HEK293 (cell line): ENCODE measurements at regions not wholly inside any gene's neighbourhood (a gene's known extent, or its start where the extent isn't known, plus 50 kb on each side); places are given as distances from the start of the nearest gene placed in this dataset.
A peak's percentile ranks its signal among the peaks of the same experiment; 100 is the strongest.

Source experiments
- CTCF ChIA-PET: fragments of 350-600 bp; formaldehyde crosslinking; extraction: SDS; loops from one replicate; lab custom pipeline; 2021; ENCODE audit warnings: antibody characterized with exemption; lab: Yijun Ruan, JAX
- POLR2A ChIA-PET: fragments of 300-600 bp; formaldehyde crosslinking; extraction: SDS; loops from one replicate; lab custom pipeline; 2020; ENCODE audit warnings: antibody characterized with exemption, inconsistent platforms; lab: Yijun Ruan, JAX
- H3K27ac ChIP-seq: fragments of 200-500 bp; sonication (Bioruptor generic); 2 replicates; pipeline ENCODE4 v1.5.1; 2014; ENCODE audit warnings: low read depth, low read length, control low read depth, inconsistent platforms; ENCODE audit errors: extremely low read depth
- H3K36me3 ChIP-seq, 2 experiments: fragments of 200-500 bp in 1 of 2; sonication (Bioruptor generic) in 1 of 2; 1 replicate in 1 of 2; 2 replicates in 1 of 2; pipeline ENCODE4 v1.5.1; 2014 to 2017; ENCODE audit warnings: inconsistent platforms in 2 of 2, low read length in 2 of 2; ENCODE audit not compliant: control insufficient read depth in 2 of 2, insufficient read depth in 1 of 2
- H3K4me1 ChIP-seq: fragments of 200-500 bp; sonication (Bioruptor generic); 2 replicates; pipeline ENCODE4 v1.5.1; 2014; ENCODE audit warnings: mild to moderate bottlenecking, low read length, inconsistent platforms; ENCODE audit not compliant: control insufficient read depth, insufficient read depth
- H3K4me3 ChIP-seq: 2 replicates; pipeline ENCODE4 v1.5.1; 2011; ENCODE audit warnings: low read depth, mild to moderate bottlenecking, control low read depth, low read length, moderate library complexity
- H3K9me3 ChIP-seq: fragments of 200-500 bp; sonication (Bioruptor generic); 2 replicates; pipeline ENCODE4 v1.5.1; 2014; ENCODE audit warnings: low read depth, low read length, inconsistent platforms; ENCODE audit not compliant: control insufficient read depth, insufficient read depth
- BCL11A ChIP-seq: fragments of 450-650 bp; formaldehyde crosslinking; IDR thresholded peaks from 2 replicates; pipeline ENCODE4 v1.5.1; 2016; ENCODE audit warnings: low read depth, missing biosample characterization, missing genetic modification characterization
- ZFHX2 ChIP-seq: fragments of 450-650 bp; formaldehyde crosslinking; conservative IDR thresholded peaks from 2 replicates; pipeline ENCODE4 v1.5.1; 2016; ENCODE audit warnings: missing biosample characterization, missing genetic modification characterization
- ZNF138 ChIP-seq: fragments of 450-650 bp; formaldehyde crosslinking; IDR thresholded peaks from 2 replicates; pipeline ENCODE4 v1.5.1; 2016; ENCODE audit warnings: missing biosample characterization, missing genetic modification characterization, borderline replicate concordance
- ZNF274 ChIP-seq, 2 experiments: fragments of 200-500 bp in 1 of 2; fragments of 450-650 bp in 1 of 2; sonication (Bioruptor generic) in 1 of 2; formaldehyde crosslinking in 1 of 2; IDR thresholded peaks; 2 replicates each; pipeline versions ENCODE4 v1.5.1 to v1.6.1; 2014 to 2016; ENCODE audit warnings: borderline replicate concordance in 1 of 2, inconsistent platforms in 1 of 2, low read length in 1 of 2, missing biosample characterization in 1 of 2, missing genetic modification characterization in 1 of 2
- ZNF341 ChIP-seq: fragments of 450-650 bp; formaldehyde crosslinking; IDR thresholded peaks from 2 replicates; pipeline ENCODE4; 2016; ENCODE audit warnings: low read depth, missing biosample characterization, missing genetic modification characterization
- ZNF366 ChIP-seq: fragments of 450-650 bp; formaldehyde crosslinking; conservative IDR thresholded peaks from 2 replicates; pipeline ENCODE4 v1.5.1; 2016; ENCODE audit warnings: missing biosample characterization, missing genetic modification characterization
- ZNF521 ChIP-seq: fragments of 450-650 bp; formaldehyde crosslinking; IDR thresholded peaks from 2 replicates; pipeline ENCODE4 v1.5.1; 2017; ENCODE audit warnings: missing biosample characterization, mild to moderate bottlenecking, missing genetic modification characterization
- ZNF561 ChIP-seq: fragments of 450-650 bp; IDR thresholded peaks from 2 replicates; pipeline ENCODE4 v1.5.1; 2018; ENCODE audit warnings: missing biosample characterization, missing genetic modification characterization, borderline replicate concordance
- ZNF621 ChIP-seq: fragments of 450-650 bp; formaldehyde crosslinking; IDR thresholded peaks from 2 replicates; pipeline ENCODE4 v1.5.1; 2017; ENCODE audit warnings: missing biosample characterization, missing genetic modification characterization
- ZNF623 ChIP-seq: fragments of 450-650 bp; formaldehyde crosslinking; IDR thresholded peaks from 2 replicates; pipeline ENCODE4 v1.5.1; 2016; ENCODE audit warnings: missing biosample characterization, missing genetic modification characterization
- ZNF701 ChIP-seq: fragments of 450-650 bp; formaldehyde crosslinking; IDR thresholded peaks from 2 replicates; pipeline ENCODE4 v1.5.1; 2016; ENCODE audit warnings: missing biosample characterization, missing genetic modification characterization
- ZNF785 ChIP-seq: fragments of 450-650 bp; formaldehyde crosslinking; IDR thresholded peaks from 2 replicates; pipeline ENCODE4 v1.5.1; 2016; ENCODE audit warnings: missing biosample characterization, missing genetic modification characterization
- ZSCAN23 ChIP-seq: fragments of 450-650 bp; formaldehyde crosslinking; IDR thresholded peaks from 2 replicates; pipeline ENCODE4 v1.5.1; 2016; ENCODE audit warnings: missing biosample characterization, missing genetic modification characterization
- TF ChIP-seq, protein P1 (sequence below): fragments of 450-650 bp; formaldehyde crosslinking; IDR thresholded peaks from 2 replicates; pipeline ENCODE4 v1.5.1; 2016; ENCODE audit warnings: missing biosample characterization, missing genetic modification characterization, low read depth
- TF ChIP-seq, protein P2 (sequence below): fragments of 450-650 bp; formaldehyde crosslinking; IDR thresholded peaks from 2 replicates; pipeline ENCODE4 v1.5.1; 2016; ENCODE audit warnings: missing biosample characterization, missing genetic modification characterization, borderline replicate concordance
- TF ChIP-seq, protein P3 (sequence below): fragments of 450-650 bp; formaldehyde crosslinking; IDR thresholded peaks from 2 replicates; pipeline ENCODE4 v1.5.1; 2016; ENCODE audit warnings: missing biosample characterization, missing genetic modification characterization
- TF ChIP-seq, protein P4 (sequence below): fragments of 450-650 bp; formaldehyde crosslinking; conservative IDR thresholded peaks from 2 replicates; pipeline ENCODE4 v1.5.1; 2016; ENCODE audit warnings: low read depth, missing biosample characterization, missing genetic modification characterization

DNA sequence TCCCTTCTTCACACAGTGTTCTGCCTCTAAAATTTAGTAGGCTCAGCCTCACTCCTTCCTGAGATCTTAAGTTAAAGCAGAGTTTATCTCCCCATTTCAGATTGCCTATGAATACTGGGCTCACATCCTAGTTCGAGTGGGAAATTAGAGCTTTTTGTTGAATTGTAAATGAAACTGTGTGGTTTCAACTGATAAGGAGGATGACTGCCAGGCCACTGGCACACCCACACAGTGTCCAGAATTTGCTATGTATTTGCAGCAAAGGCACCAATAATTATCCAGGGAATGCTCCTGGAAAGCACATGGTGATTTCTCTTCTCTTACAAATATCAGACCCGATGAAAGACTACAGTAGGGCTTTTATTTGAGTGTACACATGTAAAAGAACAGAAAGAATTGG lies 308.1 kb upstream of the COL8A1 start:
- Histone ChIP-seq H3K4me3 (no peak overlapping the region), H3K36me3 (no peaks in the 10 kb centered on the region), H3K9me3 (no peaks in the 10 kb centered on the region), H3K27ac (no peak overlapping the region), H3K4me1 (no peaks in the 10 kb centered on the region)
- ChIA-PET CTCF (interaction anchor here (0.7 kb wide), 1 partner anchor 424 kb away, joined by 3 read pairs; no protein-coding TSS in a partner anchor), POLR2A (no interaction called here)
- TF ChIP-seq, protein P1, sequence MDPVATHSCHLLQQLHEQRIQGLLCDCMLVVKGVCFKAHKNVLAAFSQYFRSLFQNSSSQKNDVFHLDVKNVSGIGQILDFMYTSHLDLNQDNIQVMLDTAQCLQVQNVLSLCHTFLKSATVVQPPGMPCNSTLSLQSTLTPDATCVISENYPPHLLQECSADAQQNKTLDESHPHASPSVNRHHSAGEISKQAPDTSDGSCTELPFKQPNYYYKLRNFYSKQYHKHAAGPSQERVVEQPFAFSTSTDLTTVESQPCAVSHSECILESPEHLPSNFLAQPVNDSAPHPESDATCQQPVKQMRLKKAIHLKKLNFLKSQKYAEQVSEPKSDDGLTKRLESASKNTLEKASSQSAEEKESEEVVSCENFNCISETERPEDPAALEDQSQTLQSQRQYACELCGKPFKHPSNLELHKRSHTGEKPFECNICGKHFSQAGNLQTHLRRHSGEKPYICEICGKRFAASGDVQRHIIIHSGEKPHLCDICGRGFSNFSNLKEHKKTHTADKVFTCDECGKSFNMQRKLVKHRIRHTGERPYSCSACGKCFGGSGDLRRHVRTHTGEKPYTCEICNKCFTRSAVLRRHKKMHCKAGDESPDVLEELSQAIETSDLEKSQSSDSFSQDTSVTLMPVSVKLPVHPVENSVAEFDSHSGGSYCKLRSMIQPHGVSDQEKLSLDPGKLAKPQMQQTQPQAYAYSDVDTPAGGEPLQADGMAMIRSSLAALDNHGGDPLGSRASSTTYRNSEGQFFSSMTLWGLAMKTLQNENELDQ (tag by site-specific recombination) = no peak
- TF ChIP-seq ZNF785 (tag by site-specific recombination) = no peak
- TF ChIP-seq, protein P2, sequence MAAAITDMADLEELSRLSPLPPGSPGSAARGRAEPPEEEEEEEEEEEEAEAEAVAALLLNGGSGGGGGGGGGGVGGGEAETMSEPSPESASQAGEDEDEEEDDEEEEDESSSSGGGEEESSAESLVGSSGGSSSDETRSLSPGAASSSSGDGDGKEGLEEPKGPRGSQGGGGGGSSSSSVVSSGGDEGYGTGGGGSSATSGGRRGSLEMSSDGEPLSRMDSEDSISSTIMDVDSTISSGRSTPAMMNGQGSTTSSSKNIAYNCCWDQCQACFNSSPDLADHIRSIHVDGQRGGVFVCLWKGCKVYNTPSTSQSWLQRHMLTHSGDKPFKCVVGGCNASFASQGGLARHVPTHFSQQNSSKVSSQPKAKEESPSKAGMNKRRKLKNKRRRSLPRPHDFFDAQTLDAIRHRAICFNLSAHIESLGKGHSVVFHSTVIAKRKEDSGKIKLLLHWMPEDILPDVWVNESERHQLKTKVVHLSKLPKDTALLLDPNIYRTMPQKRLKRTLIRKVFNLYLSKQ (tag by site-specific recombination) = no peak
- TF ChIP-seq, protein P3, sequence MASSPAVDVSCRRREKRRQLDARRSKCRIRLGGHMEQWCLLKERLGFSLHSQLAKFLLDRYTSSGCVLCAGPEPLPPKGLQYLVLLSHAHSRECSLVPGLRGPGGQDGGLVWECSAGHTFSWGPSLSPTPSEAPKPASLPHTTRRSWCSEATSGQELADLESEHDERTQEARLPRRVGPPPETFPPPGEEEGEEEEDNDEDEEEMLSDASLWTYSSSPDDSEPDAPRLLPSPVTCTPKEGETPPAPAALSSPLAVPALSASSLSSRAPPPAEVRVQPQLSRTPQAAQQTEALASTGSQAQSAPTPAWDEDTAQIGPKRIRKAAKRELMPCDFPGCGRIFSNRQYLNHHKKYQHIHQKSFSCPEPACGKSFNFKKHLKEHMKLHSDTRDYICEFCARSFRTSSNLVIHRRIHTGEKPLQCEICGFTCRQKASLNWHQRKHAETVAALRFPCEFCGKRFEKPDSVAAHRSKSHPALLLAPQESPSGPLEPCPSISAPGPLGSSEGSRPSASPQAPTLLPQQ (tag by site-specific recombination) = no peak
- TF ChIP-seq ZNF623 (tag by site-specific recombination) = no peak
- no peak for TF ChIP-seq ZNF366
- TF ChIP-seq ZNF561 (tag by site-specific recombination) = no peak

DNA sequence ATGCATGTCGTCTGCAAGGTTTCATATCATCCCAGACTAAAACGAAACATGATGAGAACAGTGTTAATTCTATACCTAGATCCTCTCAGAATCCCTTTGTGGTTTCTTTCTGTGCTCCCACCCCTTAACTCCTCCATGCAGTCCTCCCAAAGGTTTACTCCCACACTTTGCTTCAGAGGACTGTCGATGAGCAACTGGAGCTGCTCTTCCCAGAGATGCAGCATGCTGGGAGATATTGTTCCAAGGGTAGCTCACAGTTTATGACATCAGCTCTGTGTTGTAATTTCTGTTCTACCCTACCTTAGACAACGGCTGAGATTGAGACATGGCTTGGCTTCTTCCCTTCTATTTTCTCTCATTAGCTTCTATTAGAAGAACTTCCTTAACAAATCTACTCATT lies 313.0 kb upstream of the COL8A1 start:
- Histone ChIP-seq H3K27ac (no peak overlapping the region), H3K36me3 (no peaks in the 10 kb centered on the region), H3K4me1 (no peaks in the 10 kb centered on the region; the same call in 1 of the 2 replicates), H3K4me3 (no peak overlapping the region), H3K9me3 (no peaks in the 10 kb centered on the region)
- ChIA-PET CTCF (no interaction called here), POLR2A (no interaction called here)
- TF ChIP-seq BCL11A (tag by site-specific recombination) (no peak), ZNF621 (tag by site-specific recombination) (no peak), ZNF138 (tag by site-specific recombination) (no peak), ZFHX2 (tag by site-specific recombination) (peak; percentile 20)

DNA sequence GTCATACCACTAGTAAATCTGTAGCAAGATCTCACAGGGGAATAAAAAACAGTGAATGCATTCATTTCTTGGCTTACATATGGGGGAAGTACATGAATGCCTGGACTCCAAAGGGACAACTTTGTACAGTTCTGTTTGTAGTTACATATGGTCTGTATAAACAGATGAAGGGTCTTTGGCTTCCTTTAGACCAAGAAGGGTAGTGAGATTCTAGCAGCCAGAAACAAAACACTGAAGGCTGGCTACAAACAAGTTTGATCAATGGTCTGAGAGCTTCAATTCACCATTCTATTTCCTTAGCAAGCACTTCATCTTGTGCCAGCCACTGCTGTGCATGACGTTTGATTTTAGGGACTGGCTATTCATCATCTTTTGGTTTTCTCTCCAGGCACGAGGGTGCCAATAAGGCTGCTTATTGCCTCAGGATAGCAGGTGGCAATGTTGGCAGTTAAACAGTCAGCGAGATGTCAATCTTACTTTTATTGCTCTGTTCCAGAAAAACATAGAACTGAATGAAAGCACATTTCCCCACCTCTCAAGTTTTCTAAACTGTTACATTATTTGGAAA lies 313.7 kb upstream of the COL8A1 start:
- ChIA-PET CTCF (no interaction called here), POLR2A (no interaction called here)
- no peaks in the 10 kb centered on the region for H3K9me3 ChIP-seq
- no peaks in the 10 kb centered on the region for H3K36me3 ChIP-seq
- no peak overlapping the region for H3K4me3 ChIP-seq
- no peak overlapping the region for H3K27ac ChIP-seq
- no peaks in the 10 kb centered on the region; the same call in 1 of the 2 replicates for H3K4me1 ChIP-seq
- no peak for TF ChIP-seq ZNF521
- TF ChIP-seq ZNF341 (tag by site-specific recombination) = no peak
- TF ChIP-seq ZSCAN23 (tag by site-specific recombination) = no peak
- no peak for TF ChIP-seq ZNF274 (IDR thresholded peaks at IDR 0.05; ENCODE audit: low read length)
- TF ChIP-seq ZNF274 (tag by site-specific recombination; IDR thresholded peaks at IDR 0.05; ENCODE audit: borderline replicate concordance) = no peak
- TF ChIP-seq, protein P1 (tag by site-specific recombination) = no peak
- TF ChIP-seq ZNF701 (tag by site-specific recombination) = no peak
- TF ChIP-seq, protein P4, sequence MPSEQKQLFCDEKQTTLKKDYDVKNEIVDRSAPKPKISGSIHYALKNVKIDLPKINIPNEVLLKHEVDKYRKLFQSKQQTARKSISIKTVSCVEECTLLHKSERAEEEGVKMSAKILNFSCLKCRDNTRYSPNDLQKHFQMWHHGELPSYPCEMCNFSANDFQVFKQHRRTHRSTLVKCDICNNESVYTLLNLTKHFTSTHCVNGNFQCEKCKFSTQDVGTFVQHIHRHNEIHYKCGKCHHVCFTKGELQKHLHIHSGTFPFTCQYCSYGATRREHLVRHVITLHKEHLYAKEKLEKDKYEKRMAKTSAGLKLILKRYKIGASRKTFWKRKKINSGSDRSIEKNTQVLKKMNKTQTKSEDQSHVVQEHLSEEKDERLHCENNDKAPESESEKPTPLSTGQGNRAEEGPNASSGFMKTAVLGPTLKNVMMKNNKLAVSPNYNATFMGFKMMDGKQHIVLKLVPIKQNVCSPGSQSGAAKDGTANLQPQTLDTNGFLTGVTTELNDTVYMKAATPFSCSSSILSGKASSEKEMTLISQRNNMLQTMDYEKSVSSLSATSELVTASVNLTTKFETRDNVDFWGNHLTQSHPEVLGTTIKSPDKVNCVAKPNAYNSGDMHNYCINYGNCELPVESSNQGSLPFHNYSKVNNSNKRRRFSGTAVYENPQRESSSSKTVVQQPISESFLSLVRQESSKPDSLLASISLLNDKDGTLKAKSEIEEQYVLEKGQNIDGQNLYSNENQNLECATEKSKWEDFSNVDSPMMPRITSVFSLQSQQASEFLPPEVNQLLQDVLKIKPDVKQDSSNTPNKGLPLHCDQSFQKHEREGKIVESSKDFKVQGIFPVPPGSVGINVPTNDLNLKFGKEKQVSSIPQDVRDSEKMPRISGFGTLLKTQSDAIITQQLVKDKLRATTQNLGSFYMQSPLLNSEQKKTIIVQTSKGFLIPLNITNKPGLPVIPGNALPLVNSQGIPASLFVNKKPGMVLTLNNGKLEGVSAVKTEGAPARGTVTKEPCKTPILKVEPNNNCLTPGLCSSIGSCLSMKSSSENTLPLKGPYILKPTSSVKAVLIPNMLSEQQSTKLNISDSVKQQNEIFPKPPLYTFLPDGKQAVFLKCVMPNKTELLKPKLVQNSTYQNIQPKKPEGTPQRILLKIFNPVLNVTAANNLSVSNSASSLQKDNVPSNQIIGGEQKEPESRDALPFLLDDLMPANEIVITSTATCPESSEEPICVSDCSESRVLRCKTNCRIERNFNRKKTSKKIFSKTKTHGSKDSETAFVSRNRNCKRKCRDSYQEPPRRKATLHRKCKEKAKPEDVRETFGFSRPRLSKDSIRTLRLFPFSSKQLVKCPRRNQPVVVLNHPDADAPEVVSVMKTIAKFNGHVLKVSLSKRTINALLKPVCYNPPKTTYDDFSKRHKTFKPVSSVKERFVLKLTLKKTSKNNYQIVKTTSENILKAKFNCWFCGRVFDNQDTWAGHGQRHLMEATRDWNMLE = no peak
